Hepatocyte (in vitro differentiated cells): ENCODE measurements at regions not wholly inside any gene's neighbourhood (a gene's known extent, or its start where the extent isn't known, plus 50 kb on each side); places are given as distances from the start of the nearest gene placed in this dataset.

ENCODE experiments used
- DNase-seq: peaks from one replicate; pipeline ENCODE4 v3.0.0-alpha.2; 2016; ENCODE audit warnings: low spot score
- H2AFZ ChIP-seq: fragments of 200-600 bp; sonication (generic); 2 replicates; pipeline ENCODE4 v1.6.0; 2016; ENCODE audit warnings: antibody characterized with exemption, mild to moderate bottlenecking
- H3K27ac ChIP-seq: fragments of 200-600 bp; sonication (generic); 2 replicates; pipeline ENCODE4 v1.5.1; 2016; ENCODE audit warnings: mild to moderate bottlenecking
- H3K27me3 ChIP-seq: fragments of 200-600 bp; sonication (generic); 2 replicates; pipeline ENCODE4 v1.6.1; 2016
- H3K36me3 ChIP-seq: fragments of 200-600 bp; sonication (generic); replicated peaks from 2 replicates; pipeline ENCODE4 v1.5.1; 2016; ENCODE audit warnings: low read depth; ENCODE audit not compliant: insufficient read depth
- H3K4me1 ChIP-seq: fragments of 200-600 bp; sonication (generic); 2 replicates; pipeline ENCODE4 v1.5.1; 2016; ENCODE audit warnings: mild to moderate bottlenecking, moderate library complexity; ENCODE audit not compliant: insufficient read depth
- H3K4me2 ChIP-seq: fragments of 200-600 bp; sonication (generic); 2 replicates; pipeline ENCODE4 v1.6.0; 2016
- H3K4me3 ChIP-seq: fragments of 200-600 bp; sonication (generic); 2 replicates; pipeline ENCODE4 v1.5.1; 2016; ENCODE audit warnings: mild to moderate bottlenecking
- H3K79me2 ChIP-seq: fragments of 200-600 bp; sonication (generic); 2 replicates; pipeline ENCODE4 v1.6.0; 2017; ENCODE audit warnings: mild to moderate bottlenecking
- H3K9me2 ChIP-seq: fragments of 200-600 bp; sonication (generic); replicated peaks from 2 replicates; pipeline ENCODE4 v1.6.0; 2017; ENCODE audit warnings: mild to moderate bottlenecking; ENCODE audit not compliant: insufficient read depth
- H3K9me3 ChIP-seq: fragments of 200-600 bp; sonication (generic); 2 replicates; pipeline ENCODE4 v1.5.1; 2016; ENCODE audit warnings: low read depth, mild to moderate bottlenecking
- H4K20me1 ChIP-seq: fragments of 200-600 bp; sonication (generic); 2 replicates; pipeline ENCODE4 v1.6.0; 2016; ENCODE audit warnings: mild to moderate bottlenecking; ENCODE audit not compliant: insufficient read depth, poor library complexity, severe bottlenecking
- CTCF ChIP-seq: fragments of 200-600 bp; sonication (generic); IDR thresholded peaks from 2 replicates; pipeline ENCODE4 v1.5.1; 2016; ENCODE audit warnings: antibody characterized with exemption, mild to moderate bottlenecking; ENCODE audit not compliant: poor library complexity
- EZH2 ChIP-seq: fragments of 200-600 bp; sonication (generic); IDR thresholded peaks from 2 replicates; pipeline ENCODE4 v1.6.1; 2016; ENCODE audit warnings: antibody characterized with exemption, mild to moderate bottlenecking, borderline replicate concordance
- EZH2phosphoT487 ChIP-seq: fragments of 200-600 bp; sonication (generic); IDR thresholded peaks from one replicate; pipeline ENCODE4 v1.6.1; 2018; ENCODE audit warnings: antibody characterized with exemption, mild to moderate bottlenecking, low read depth, moderate library complexity; ENCODE audit not compliant: unreplicated experiment, severe bottlenecking
- WGBS: methylation state at CpG from one replicate; pipeline ENCODE4 v1.1.6; 2016; ENCODE audit warnings: low lambda C conversion rate; ENCODE audit errors: missing lambda C conversion rate; 5-methylcytosine and 5-hydroxymethylcytosine counted together

DNA sequence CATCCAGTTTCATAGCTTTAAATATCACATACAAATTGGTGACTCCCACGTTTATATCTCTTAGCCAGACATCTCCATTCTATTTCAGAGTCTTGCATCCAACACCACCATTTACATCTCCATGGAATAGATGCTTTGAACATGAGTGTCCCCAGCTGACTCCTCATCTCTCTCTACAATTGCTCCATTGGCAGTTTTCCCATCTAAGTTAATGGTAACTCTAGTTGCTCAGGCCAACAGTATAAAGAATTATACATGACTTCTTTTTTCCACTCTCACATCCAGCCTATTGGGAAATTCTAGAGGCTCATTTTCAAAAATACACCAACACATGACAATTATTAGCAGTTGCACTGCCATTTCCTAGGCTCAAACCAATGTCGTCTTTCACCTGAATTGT is 388.2 kb downstream of the STIM2 start:
- WGBS, result 70% methylated on average over 2 of the region's 2 CpGs

GRCh38 chr4:27251771-27252170 is 391.1 kb downstream of the STIM2 start:
- no peak overlapping the region for H3K27ac ChIP-seq
- 64% methylated on average over 2 of the region's 2 CpGs for WGBS
- H3K9me2 ChIP-seq, result no peaks in the 10 kb centered on the region
- no peak overlapping the region for H2AFZ ChIP-seq
- H3K4me3 ChIP-seq, result no peak overlapping the region
- TF ChIP-seq EZH2 (no peak), CTCF (no peak), EZH2phosphoT487 (no peak)
- no peak overlapping the region for H3K4me2 ChIP-seq
- H3K9me3 ChIP-seq, result no peaks in the 10 kb centered on the region
- H3K4me1 ChIP-seq, result no peaks in the 10 kb centered on the region
- no peaks in the 10 kb centered on the region for H4K20me1 ChIP-seq
- no peak for DNase-seq
- H3K27me3 ChIP-seq, result no peaks in the 10 kb centered on the region
- H3K36me3 ChIP-seq, result no peaks in the 10 kb centered on the region
- no peaks in the 10 kb centered on the region for H3K79me2 ChIP-seq

More for the DNA sequence above, 388.2 kb downstream of the STIM2 start:
- Histone ChIP-seq H2AFZ (no peak overlapping the region), H3K9me3 (no peaks in the 10 kb centered on the region), H3K36me3 (no peaks in the 10 kb centered on the region), H4K20me1 (no peaks in the 10 kb centered on the region), H3K27me3 (no peaks in the 10 kb centered on the region), H3K79me2 (no peaks in the 10 kb centered on the region), H3K9me2 (no peaks in the 10 kb centered on the region), H3K4me3 (no peak overlapping the region), H3K4me1 (no peaks in the 10 kb centered on the region), H3K27ac (no peak overlapping the region), H3K4me2 (no peak overlapping the region)
- DNase-seq, result no peak
- TF ChIP-seq EZH2 (no peak), EZH2phosphoT487 (no peak), CTCF (no peak)

DNA sequence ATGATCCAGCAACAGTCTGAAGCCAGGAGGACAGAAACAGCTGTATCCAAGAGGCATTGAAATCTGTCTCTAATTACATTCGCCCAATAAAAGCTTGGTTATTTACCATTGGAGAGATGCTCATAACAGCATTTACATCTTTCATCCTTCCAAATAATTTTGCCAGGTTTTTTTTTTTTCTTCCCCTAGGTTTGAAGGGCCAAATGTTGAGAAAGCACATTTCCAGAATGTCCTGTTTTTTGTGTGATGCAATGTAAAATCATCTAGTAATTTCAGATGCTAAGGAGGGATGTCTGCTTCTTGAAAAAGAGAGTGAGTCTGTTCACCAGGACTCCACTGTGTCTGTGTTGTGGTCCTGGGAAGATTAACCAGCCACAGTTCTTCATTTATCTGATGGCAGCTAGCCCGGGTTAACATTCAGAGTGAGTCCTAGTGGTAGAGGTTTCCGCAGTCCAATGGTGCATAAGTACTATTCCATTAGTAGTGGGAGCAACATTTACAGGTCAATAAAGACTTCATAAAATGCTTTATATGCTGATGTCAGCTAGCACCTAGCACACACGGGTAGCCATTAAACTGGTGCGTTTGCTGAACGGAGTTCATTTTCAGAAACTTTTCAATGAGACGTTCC is 406.8 kb downstream of the STIM2 start:
- TF ChIP-seq CTCF (no peak), EZH2phosphoT487 (no peak), EZH2 (no peak)
- no peaks in the 10 kb centered on the region for H3K79me2 ChIP-seq

DNA sequence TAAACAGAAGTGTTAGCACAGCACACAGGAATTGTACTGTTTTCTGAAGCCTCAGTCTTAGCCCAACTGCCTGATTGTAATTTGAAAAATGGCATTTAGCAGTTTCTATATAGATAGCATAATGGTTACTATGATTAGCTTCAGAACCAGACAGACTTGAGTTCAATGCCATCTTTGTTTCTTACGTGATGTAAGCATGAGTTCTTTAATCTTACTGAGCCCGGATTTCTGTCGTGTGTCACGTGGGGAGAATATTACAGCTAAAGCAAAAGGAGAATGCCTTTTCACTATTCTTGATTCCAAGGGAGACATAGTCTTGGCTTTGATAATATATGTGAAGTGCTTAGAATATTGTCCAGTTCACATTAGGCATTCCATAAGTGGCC is 407.3 kb downstream of the STIM2 start:
- no peaks in the 10 kb centered on the region for H3K4me1 ChIP-seq
- DNase-seq, result no peak
- no peaks in the 10 kb centered on the region for H3K9me2 ChIP-seq
- no peaks in the 10 kb centered on the region for H4K20me1 ChIP-seq
- 81% methylated on average over 4 of the region's 4 CpGs for WGBS
- no peaks in the 10 kb centered on the region for H3K9me3 ChIP-seq
- no peak overlapping the region for H2AFZ ChIP-seq
- H3K4me3 ChIP-seq, result no peak overlapping the region
- H3K27me3 ChIP-seq, result no peaks in the 10 kb centered on the region
- H3K4me2 ChIP-seq, result no peak overlapping the region
- no peaks in the 10 kb centered on the region for H3K79me2 ChIP-seq
- H3K36me3 ChIP-seq, result no peaks in the 10 kb centered on the region
- H3K27ac ChIP-seq, result no peak overlapping the region
- no peak for TF ChIP-seq CTCF
- TF ChIP-seq EZH2phosphoT487, result no peak
- TF ChIP-seq EZH2, result no peak

More for the DNA sequence above, 406.8 kb downstream of the STIM2 start:
- Histone ChIP-seq H3K9me2 (no peaks in the 10 kb centered on the region), H3K4me2 (no peak overlapping the region), H3K4me3 (no peak overlapping the region), H2AFZ (no peak overlapping the region), H4K20me1 (no peaks in the 10 kb centered on the region), H3K4me1 (no peaks in the 10 kb centered on the region), H3K27ac (no peak overlapping the region), H3K36me3 (no peaks in the 10 kb centered on the region), H3K27me3 (no peaks in the 10 kb centered on the region), H3K9me3 (no peaks in the 10 kb centered on the region)
- DNase-seq, result no peak
- WGBS, result 51% methylated on average over 7 of the region's 7 CpGs
